H1 (cell line): ENCODE measurements at regions not wholly inside any gene's neighbourhood (a gene's known extent, or its start where the extent isn't known, plus 50 kb on each side); places are given as distances from the start of the nearest gene placed in this dataset.

Experiments
- CTCF ChIA-PET: fragments of 300-600 bp; sonication (Branson Sonifier 250); formaldehyde crosslinking; loops from one replicate; lab custom pipeline; 2021; ENCODE audit not compliant: partially characterized antibody; lab: Charles Lee
- POLR2A ChIA-PET: fragments of 300-600 bp; sonication (Branson Sonifier 250); formaldehyde crosslinking; loops from one replicate; lab custom pipeline; 2021; ENCODE audit warnings: inconsistent platforms; ENCODE audit not compliant: partially characterized antibody; lab: Charles Lee
- DNase-seq, 2 experiments: peaks; one replicate each; pipeline versions ENCODE4 v3.0.0 to v3.0.0-alpha.2; 2010 to 2022; ENCODE audit warnings: low spot score in 2 of 2, low read depth in 1 of 2, mixed read lengths in 1 of 2
- FAIRE-seq: peaks from 2 replicates; lab custom pipeline; 2011; peaks lifted over from hg19 to GRCh38; lab: Jason Lieb, UNC
- H2AFZ ChIP-seq: 2 replicates; pipeline ENCODE4 v1.8.1; 2012; ENCODE audit warnings: low read length, inconsistent platforms
- H2AK5ac ChIP-seq: 2 replicates; pipeline ENCODE4 v1.6.1; 2013; ENCODE audit warnings: low read depth, low read length
- H2BK120ac ChIP-seq: replicated peaks from 2 replicates; pipeline ENCODE3; 2013; ENCODE audit warnings: low read depth, low read length, inconsistent platforms
- H2BK12ac ChIP-seq: 2 replicates; pipeline ENCODE4 v1.6.1; 2013; ENCODE audit warnings: low read depth, low read length
- H2BK15ac ChIP-seq: 2 replicates; pipeline ENCODE4 v1.6.1; 2013; ENCODE audit warnings: low read length
- H2BK20ac ChIP-seq: 2 replicates; pipeline ENCODE4 v1.6.1; 2013; ENCODE audit warnings: low read length
- H2BK5ac ChIP-seq: 2 replicates; pipeline ENCODE4 v1.6.1; 2013; ENCODE audit warnings: low read depth, low read length
- H3K14ac ChIP-seq: 2 replicates; pipeline ENCODE4 v1.6.1; 2013; ENCODE audit warnings: inconsistent platforms; ENCODE audit not compliant: insufficient read length
- H3K18ac ChIP-seq: 2 replicates; pipeline ENCODE4 v1.6.1; 2013; ENCODE audit warnings: low read length; ENCODE audit errors: extremely low read depth
- H3K23ac ChIP-seq: 2 replicates; pipeline ENCODE4 v1.6.1; 2013; ENCODE audit warnings: inconsistent platforms; ENCODE audit not compliant: insufficient read length
- H3K23me2 ChIP-seq: 2 replicates; pipeline ENCODE4 v1.6.1; 2013; ENCODE audit warnings: low read depth, low read length
- H3K27ac ChIP-seq: 2 replicates; pipeline ENCODE4 v1.6.1; 2011; ENCODE audit warnings: low read depth, low read length, inconsistent platforms
- H3K27me3 ChIP-seq, 4 experiments: replicated peaks in 1 of 4; 1 replicate in 1 of 4; 2 replicates in 3 of 4; pipeline versions ENCODE4 v1.6.1 to v1.8.1; 2011 to 2013; ENCODE audit warnings: low read length in 3 of 4, mild to moderate bottlenecking in 3 of 4, inconsistent platforms in 2 of 4, mixed read lengths in 2 of 4, moderate library complexity in 1 of 4; ENCODE audit not compliant: control insufficient read depth in 3 of 4, insufficient read depth in 3 of 4; ENCODE audit errors: extremely low read depth in 1 of 4
- H3K36me3 ChIP-seq, 4 experiments: 2 replicates each; pipeline versions ENCODE4 v1.6.1 to v1.8.1; 2011 to 2013; ENCODE audit warnings: mild to moderate bottlenecking in 4 of 4, low read length in 3 of 4, moderate library complexity in 2 of 4, control low read depth in 1 of 4, inconsistent platforms in 1 of 4; ENCODE audit not compliant: insufficient read depth in 4 of 4, control insufficient read depth in 2 of 4
- H3K4ac ChIP-seq: replicated peaks from 2 replicates; pipeline ENCODE3; 2013; ENCODE audit warnings: low read length, low read depth, mixed read lengths, inconsistent platforms; ENCODE audit not compliant: insufficient read length
- H3K4me1 ChIP-seq, 4 experiments: replicated peaks in 1 of 4; 1 replicate in 1 of 4; 2 replicates in 3 of 4; pipeline versions ENCODE4 v1.6.1 to v1.8.1; 2011 to 2013; ENCODE audit warnings: low read length in 3 of 4, inconsistent platforms in 2 of 4, mixed read lengths in 1 of 4; ENCODE audit not compliant: insufficient read depth in 4 of 4, control insufficient read depth in 3 of 4
- H3K4me2 ChIP-seq, 2 experiments: 2 replicates each; pipeline versions ENCODE4 v1.6.1 to v1.8.1; 2011 to 2013; ENCODE audit warnings: low read depth in 2 of 2, low read length in 2 of 2, control low read depth in 1 of 2, inconsistent platforms in 1 of 2, mild to moderate bottlenecking in 1 of 2; ENCODE audit not compliant: insufficient read depth in 1 of 2
- H3K4me3 ChIP-seq, 4 experiments: fragments of 200-600, 300-600 bp in 1 of 4; sonication (generic), shearing (Covaris generic), sonication (Bioruptor Twin) in 1 of 4; 2 replicates each; pipeline versions ENCODE4 v1.5.1 to v1.8.1; 2011 to 2016; ENCODE audit warnings: low read length in 4 of 4, low read depth in 3 of 4, control low read depth in 2 of 4, inconsistent platforms in 2 of 4, mild to moderate bottlenecking in 2 of 4, mixed read lengths in 1 of 4, moderate library complexity in 1 of 4; ENCODE audit not compliant: insufficient read depth in 2 of 4; ENCODE audit errors: extremely low read depth in 1 of 4
- H3K56ac ChIP-seq: replicated peaks from 2 replicates; pipeline ENCODE3; 2013; ENCODE audit warnings: low read depth, mild to moderate bottlenecking, mixed read lengths, low read length, inconsistent platforms; ENCODE audit not compliant: insufficient read length
- H3K79me1 ChIP-seq: 2 replicates; pipeline ENCODE4 v1.6.1; 2013; ENCODE audit warnings: low read depth, low read length, control low read depth
- H3K79me2 ChIP-seq, 2 experiments: 2 replicates each; pipeline versions ENCODE4 v1.6.1 to v1.8.1; 2012 to 2013; ENCODE audit warnings: low read length in 2 of 2, mild to moderate bottlenecking in 2 of 2, inconsistent platforms in 1 of 2; ENCODE audit not compliant: insufficient read depth in 2 of 2, control insufficient read depth in 1 of 2
- H3K9ac ChIP-seq, 4 experiments: replicated peaks in 1 of 4; 1 replicate in 1 of 4; 2 replicates in 3 of 4; pipeline versions ENCODE4 v1.6.1 to v1.8.1; 2011 to 2013; ENCODE audit warnings: low read depth in 3 of 4, low read length in 3 of 4, control low read depth in 2 of 4, mild to moderate bottlenecking in 2 of 4, moderate library complexity in 2 of 4, inconsistent platforms in 1 of 4; ENCODE audit errors: extremely low read depth in 1 of 4
- H3K9me3 ChIP-seq, 2 experiments: 2 replicates each; pipeline versions ENCODE4 v1.6.1 to v1.8.1; 2012 to 2013; ENCODE audit warnings: mild to moderate bottlenecking in 2 of 2, moderate library complexity in 2 of 2, control low read depth in 1 of 2, inconsistent platforms in 1 of 2, low read depth in 1 of 2, low read length in 1 of 2, mixed read lengths in 1 of 2; ENCODE audit not compliant: insufficient read depth in 2 of 2
- H4K20me1 ChIP-seq, 2 experiments: replicated peaks in 1 of 2; 2 replicates each; pipeline versions ENCODE3 to v1.8.1; 2011 to 2013; ENCODE audit warnings: inconsistent platforms in 2 of 2, low read length in 2 of 2, mild to moderate bottlenecking in 1 of 2; ENCODE audit not compliant: insufficient read depth in 2 of 2, control insufficient read depth in 1 of 2
- H4K5ac ChIP-seq: 2 replicates; pipeline ENCODE4 v1.6.1; 2013; ENCODE audit warnings: low read length, low read depth, mixed read lengths, inconsistent platforms; ENCODE audit not compliant: insufficient read length
- H4K8ac ChIP-seq: 2 replicates; pipeline ENCODE4 v1.8.0; 2013; ENCODE audit warnings: mild to moderate bottlenecking, moderate library complexity, low read length, inconsistent platforms; ENCODE audit not compliant: insufficient read depth; ENCODE audit errors: extremely low read depth
- H4K91ac ChIP-seq: replicated peaks from 2 replicates; pipeline ENCODE3; 2013; ENCODE audit warnings: low read length, mixed read lengths, inconsistent platforms; ENCODE audit not compliant: insufficient read length
- ASH2L ChIP-seq: fragments of 200-600, 300-600 bp; sonication (generic); IDR thresholded peaks from one replicate; pipeline ENCODE4 v1.7.1; 2017; ENCODE audit warnings: low read length
- BACH1 ChIP-seq: IDR thresholded peaks from 2 replicates; pipeline ENCODE4 v1.6.1; 2012; ENCODE audit warnings: low read length, improper control_type of control experiment
- CHD1 ChIP-seq: IDR thresholded peaks from 2 replicates; pipeline ENCODE4 v1.6.1; 2012; ENCODE audit warnings: low read depth, low read length, improper control_type of control experiment
- FOSL1 ChIP-seq: IDR thresholded peaks from 2 replicates; pipeline ENCODE4 v1.6.1; 2011; ENCODE audit warnings: mild to moderate bottlenecking, low read depth, low read length, moderate library complexity; ENCODE audit not compliant: insufficient read depth
- GTF2F1 ChIP-seq: IDR thresholded peaks from 2 replicates; pipeline ENCODE4 v1.6.1; 2012; ENCODE audit warnings: low read depth, low read length, improper control_type of control experiment, borderline replicate concordance
- KDM5A ChIP-seq: fragments of 200-600 bp; IDR thresholded peaks from 2 replicates; pipeline ENCODE4 v1.7.1; 2012; ENCODE audit warnings: mild to moderate bottlenecking, low read length, inconsistent platforms, mixed read lengths
- POLR2A ChIP-seq, 2 experiments: IDR thresholded peaks; 1 replicate in 1 of 2; 2 replicates in 1 of 2; pipeline ENCODE4 v1.6.1; 2011; ENCODE audit warnings: low read depth in 2 of 2, low read length in 2 of 2, mild to moderate bottlenecking in 2 of 2; ENCODE audit errors: control extremely low read depth in 1 of 2
- RFX5 ChIP-seq: IDR thresholded peaks from 2 replicates; pipeline ENCODE4 v1.6.1; 2011; ENCODE audit warnings: low read depth, low read length, improper control_type of control experiment, borderline replicate concordance
- RNF2 ChIP-seq: fragments of 200-900, 300-1000 bp; sonication (generic); IDR thresholded peaks from 2 replicates; pipeline ENCODE4 v1.7.1; 2016; ENCODE audit warnings: borderline replicate concordance, low read depth, mild to moderate bottlenecking, antibody characterized with exemption, low read length; ENCODE audit not compliant: poor library complexity, severe bottlenecking; ENCODE audit errors: missing control alignments
- SAP30 ChIP-seq: fragments of 300-600 bp; sonication (generic); IDR thresholded peaks from 2 replicates; pipeline ENCODE4 v1.7.1; 2012; ENCODE audit warnings: low read length, moderate library complexity, mild to moderate bottlenecking, inconsistent platforms; ENCODE audit not compliant: insufficient read depth, insufficient replicate concordance
- SP1 ChIP-seq: IDR thresholded peaks from 2 replicates; pipeline ENCODE4 v1.6.1; 2011; ENCODE audit warnings: low read depth, low read length
- SP4 ChIP-seq: IDR thresholded peaks from 2 replicates; pipeline ENCODE4 v1.6.1; 2012; ENCODE audit warnings: low read length, inconsistent platforms
- SRF ChIP-seq: IDR thresholded peaks from 2 replicates; pipeline ENCODE4 v1.6.1; 2011; ENCODE audit warnings: mild to moderate bottlenecking, low read depth, low read length, moderate library complexity
- TAF1 ChIP-seq: IDR thresholded peaks from 2 replicates; pipeline ENCODE4 v1.6.1; 2011; ENCODE audit warnings: mild to moderate bottlenecking, low read depth, low read length
- TEAD4 ChIP-seq: IDR thresholded peaks from 2 replicates; pipeline ENCODE4 v1.6.1; 2012; ENCODE audit warnings: low read depth, low read length, inconsistent platforms, mixed read lengths
- ZNF274 ChIP-seq: IDR thresholded peaks from 2 replicates; pipeline ENCODE4 v1.7.0; 2012; ENCODE audit warnings: low read length, borderline replicate concordance; ENCODE audit errors: extremely low read depth
- WGBS, 2 experiments: shearing (Covaris generic) in 1 of 2; methylation state at CpG; one replicate each; pipeline versions ENCODE4 v1.1.6 to v1.1.7; 2013 to 2015; ENCODE audit warnings: low lambda C conversion rate in 2 of 2, mixed read lengths in 2 of 2, inconsistent platforms in 1 of 2, low coverage in 1 of 2, missing lambda C conversion rate in 1 of 2; ENCODE audit not compliant: insufficient replicate concordance in 2 of 2, insufficient coverage in 1 of 2, insufficient read length in 1 of 2; ENCODE audit errors: extremely low coverage in 1 of 2, missing lambda C conversion rate in 1 of 2; 5-methylcytosine and 5-hydroxymethylcytosine counted together

DNA sequence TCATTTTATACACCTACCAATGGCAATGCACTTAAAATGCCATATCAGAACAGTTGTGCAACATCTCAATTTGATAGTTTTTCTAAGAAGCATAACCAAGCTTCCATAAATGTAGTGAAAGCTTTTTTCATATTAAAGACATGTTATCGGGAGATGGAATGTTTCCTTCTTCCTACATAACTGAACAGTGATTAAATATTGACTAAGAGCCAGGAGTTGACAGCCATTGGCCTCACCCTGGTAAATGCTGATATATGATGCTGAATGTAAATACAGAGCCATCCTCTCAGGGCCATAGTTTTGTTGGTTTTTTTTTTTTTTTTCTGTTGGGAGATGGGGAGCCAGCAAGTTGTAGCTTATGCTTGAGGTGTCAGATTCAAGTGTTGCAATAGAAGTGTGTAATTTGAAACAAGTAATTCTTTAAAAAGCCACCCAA lies 203.3 kb upstream of the IL12A start:
- Histone ChIP-seq H4K20me1 (peaks cover 0 to 4% of the 10 kb centered on the region in 2 experiments), H2BK20ac (no peak overlapping the region), H3K23me2 (no peaks in the 10 kb centered on the region; the same call in 1 of the 2 replicates), H3K9ac (no peak overlapping the region), H3K56ac (no peak overlapping the region), H3K4me1 (peaks cover 0 to 7% (median 0%) of the 10 kb centered on the region in 4 experiments; a peak in 6 of 7 replicates), H3K27ac (no peak overlapping the region), H3K4ac (no peak overlapping the region), H2AFZ (no peak overlapping the region), H3K23ac (no peak overlapping the region), H2BK5ac (no peak overlapping the region), H3K36me3 (no peaks in the 10 kb centered on the region), H2BK120ac (no peak overlapping the region), H4K5ac (no peak overlapping the region), H3K9me3 (no peaks in the 10 kb centered on the region), H4K8ac (no peak overlapping the region), H2BK12ac (no peak overlapping the region), H3K4me3 (no peak overlapping the region), H3K18ac (no peak overlapping the region), H3K79me2 (no peaks in the 10 kb centered on the region), H4K91ac (no peak overlapping the region), H3K27me3 (no peaks in the 10 kb centered on the region), H3K4me2 (no peak overlapping the region), H3K14ac (no peak overlapping the region), H3K79me1 (no peaks in the 10 kb centered on the region; the same call in 1 of the 2 replicates), H2BK15ac (no peak overlapping the region), H2AK5ac (no peak overlapping the region)
- CTCF ChIA-PET, result interaction anchor here (0.6 to 6.6 kb wide), 7 partner anchors 10 to 239 kb away, joined by 3 to 96 read pairs (median 4); partner anchors contain the start of gene IL12A
- POLR2A ChIA-PET, result no interaction called here
- DNase-seq (no peak), FAIRE-seq (no peak)
- 100% methylated on average over 1 of the region's 1 CpG; no CpG with 5 or more reads in 1 of the 2 experiments for WGBS, 2 experiments
- TF ChIP-seq ZNF274 (no peak), TAF1 (no peak), TEAD4 (no peak), GTF2F1 (no peak), CHD1 (no peak), SP4 (no peak), KDM5A (no peak), SRF (no peak), ASH2L (no peak), RNF2 (no peak), BACH1 (no peak), FOSL1 (no peak), SAP30 (no peak), POLR2A (IDR thresholded peaks at IDR 0.05; ENCODE audit: control extremely low read depth in 1 of 2, low read depth in 2 of 2, low read length in 2 of 2) (no peak), SP1 (no peak), RFX5 (no peak)
